Psoas muscle (tissue), 7 donors: ENCODE measurements at regions not wholly inside any gene's neighbourhood (a gene's known extent, or its start where the extent isn't known, plus 50 kb on each side); places are given as distances from the start of the nearest gene placed in this dataset.

Experiments
- ATAC-seq, 4 donors: fragments of 200-7000 bp; cut with Tn5 transposase; one replicate each; pipeline ENCODE4 v1.9.1; 2020; ENCODE audit warnings: moderate library complexity in 3 of 4, mild to moderate bottlenecking in 2 of 4
- DNase-seq, 2 donors: peaks; one replicate each; pipeline ENCODE4 v3.0.0-alpha.2; 2020
- H3K27ac ChIP-seq: fragments of 200-600 bp; one replicate; pipeline ENCODE4 v1.8.0; 2022
- H3K27me3 ChIP-seq, 3 donors: fragments of 200-600 bp in 1 of 3; one replicate each; pipeline versions ENCODE4 v1.6.1 to v1.8.0; 2013 to 2022; ENCODE audit warnings: low read length in 2 of 3, mild to moderate bottlenecking in 2 of 3, moderate library complexity in 1 of 3; ENCODE audit not compliant: insufficient read depth in 3 of 3
- H3K36me3 ChIP-seq, 2 donors: fragments of 200-600 bp in 1 of 2; one replicate each; pipeline versions ENCODE4 v1.6.1 to v1.8.0; 2013 to 2022; ENCODE audit warnings: low read depth in 1 of 2, mild to moderate bottlenecking in 1 of 2, moderate library complexity in 1 of 2; ENCODE audit not compliant: insufficient read depth in 1 of 2
- H3K4me1 ChIP-seq: fragments of 200-600 bp; one replicate; pipeline ENCODE4 v1.8.0; 2022
- H3K4me3 ChIP-seq: fragments of 200-600 bp; one replicate; pipeline ENCODE4 v1.8.0; 2022; ENCODE audit warnings: mild to moderate bottlenecking
- H3K9me3 ChIP-seq: fragments of 200-600 bp; one replicate; pipeline ENCODE4 v1.8.0; 2022
- WGBS, 3 donors: extraction: QIAGEN DNeasy Blood & Tissue Kit; methylation state at CpG; one replicate each; pipeline versions ENCODE4 v1.1.6 to v1.1.7; 2013; 5-methylcytosine and 5-hydroxymethylcytosine counted together
- intact Hi-C, 2 donors: fragments of 100-400 bp; cut with DNase I; formaldehyde crosslinking; loops; one replicate each; pipeline versions ENCODE4 v1.11.0 to v1.14.2; 2022
- TF ChIP-seq, protein P1 (sequence below): fragments of 200-600 bp; IDR thresholded peaks from one replicate; pipeline ENCODE4 v1.8.0; 2022; ENCODE audit warnings: antibody characterized with exemption
- donor health status: healthy with polysubstance abuse.
- donor health status: DM: no; HTN: no; CAD: no; lungs with moderate emphysema.
- donor health status: Bipolar disorder and iron deficiency.
- donor health status: healthy.
- donor health status: DM: yes; HTN: yes; CAD: no.
- donor health status: DM: no; HTN: no; CAD: no.
- donor health status: DM: yes; HTN: yes; CAD: no.

DNA sequence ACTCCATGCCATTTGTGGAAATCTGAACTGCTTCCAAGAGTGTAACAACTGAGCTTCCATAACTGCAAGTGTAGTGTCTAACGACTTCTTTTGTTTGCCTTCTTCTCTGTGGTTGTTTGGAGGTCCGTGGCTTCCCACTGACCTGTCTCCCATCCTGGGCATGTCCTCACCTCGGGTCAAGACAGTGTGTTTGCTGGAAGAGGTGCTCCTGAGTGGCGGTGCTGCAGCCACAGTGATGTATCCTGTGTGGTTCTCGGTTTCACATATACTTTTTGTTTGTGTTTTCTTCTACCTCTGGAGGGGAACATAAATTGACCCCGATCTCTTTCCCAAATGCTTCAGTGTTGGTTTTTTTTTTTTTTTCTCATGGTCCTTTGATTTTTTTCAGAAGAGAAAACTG, 84.7 kb upstream of the NPVF start:
- WGBS, 3 donors = 78 to 86% (median 79%) methylated on average over 6 of the region's 6 CpGs
- DNase-seq (no peak), ATAC-seq (no peak)
- Histone ChIP-seq H3K4me3 (no peak overlapping the region), H3K36me3 (no peaks in the 10 kb centered on the region), H3K27ac (no peak overlapping the region), H3K4me1 (no peaks in the 10 kb centered on the region), H3K9me3 (no peaks in the 10 kb centered on the region), H3K27me3 (no peaks in the 10 kb centered on the region)
- intact Hi-C loops = loop anchor here in 1 of 2 donors (10.0 kb wide), 1 partner anchor 192 kb away; no protein-coding TSS in a partner anchor
- TF ChIP-seq, protein P1, sequence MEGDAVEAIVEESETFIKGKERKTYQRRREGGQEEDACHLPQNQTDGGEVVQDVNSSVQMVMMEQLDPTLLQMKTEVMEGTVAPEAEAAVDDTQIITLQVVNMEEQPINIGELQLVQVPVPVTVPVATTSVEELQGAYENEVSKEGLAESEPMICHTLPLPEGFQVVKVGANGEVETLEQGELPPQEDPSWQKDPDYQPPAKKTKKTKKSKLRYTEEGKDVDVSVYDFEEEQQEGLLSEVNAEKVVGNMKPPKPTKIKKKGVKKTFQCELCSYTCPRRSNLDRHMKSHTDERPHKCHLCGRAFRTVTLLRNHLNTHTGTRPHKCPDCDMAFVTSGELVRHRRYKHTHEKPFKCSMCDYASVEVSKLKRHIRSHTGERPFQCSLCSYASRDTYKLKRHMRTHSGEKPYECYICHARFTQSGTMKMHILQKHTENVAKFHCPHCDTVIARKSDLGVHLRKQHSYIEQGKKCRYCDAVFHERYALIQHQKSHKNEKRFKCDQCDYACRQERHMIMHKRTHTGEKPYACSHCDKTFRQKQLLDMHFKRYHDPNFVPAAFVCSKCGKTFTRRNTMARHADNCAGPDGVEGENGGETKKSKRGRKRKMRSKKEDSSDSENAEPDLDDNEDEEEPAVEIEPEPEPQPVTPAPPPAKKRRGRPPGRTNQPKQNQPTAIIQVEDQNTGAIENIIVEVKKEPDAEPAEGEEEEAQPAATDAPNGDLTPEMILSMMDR = no peak

DNA sequence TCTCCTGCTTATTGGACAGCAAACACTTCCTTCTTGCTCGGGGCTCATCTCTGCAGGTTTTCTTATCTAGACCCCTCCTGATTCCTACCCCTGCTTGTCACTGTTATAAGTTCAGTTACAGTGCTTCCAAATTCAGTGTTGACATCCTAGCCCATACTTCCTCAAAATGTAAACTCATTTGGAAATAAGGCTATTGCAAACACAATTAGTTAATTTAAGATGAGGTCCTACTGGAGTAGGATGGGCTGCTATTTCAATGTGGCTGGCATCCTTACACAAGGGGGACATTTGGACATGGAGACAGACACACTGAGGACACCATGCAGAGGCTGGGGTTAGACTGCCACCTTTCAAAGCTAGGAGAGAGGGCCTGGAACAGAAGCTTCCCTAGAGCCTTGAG, 85.2 kb upstream of the NPVF start:
- H3K4me1 ChIP-seq = no peaks in the 10 kb centered on the region
- H3K9me3 ChIP-seq = no peaks in the 10 kb centered on the region
- DNase-seq = no peak
- no peak overlapping the region for H3K4me3 ChIP-seq
- ATAC-seq = no peak
- 88 to 91% (median 91%) methylated on average over 1 of the region's 1 CpG for WGBS, 3 donors
- H3K27me3 ChIP-seq = no peaks in the 10 kb centered on the region
- no peaks in the 10 kb centered on the region for H3K36me3 ChIP-seq
- no peak overlapping the region for H3K27ac ChIP-seq
- TF ChIP-seq, protein P1 = no peak
- intact Hi-C loops = loop anchor here in 1 of 2 donors (10.0 kb wide), 1 partner anchor 191 kb away; no protein-coding TSS in a partner anchor

DNA sequence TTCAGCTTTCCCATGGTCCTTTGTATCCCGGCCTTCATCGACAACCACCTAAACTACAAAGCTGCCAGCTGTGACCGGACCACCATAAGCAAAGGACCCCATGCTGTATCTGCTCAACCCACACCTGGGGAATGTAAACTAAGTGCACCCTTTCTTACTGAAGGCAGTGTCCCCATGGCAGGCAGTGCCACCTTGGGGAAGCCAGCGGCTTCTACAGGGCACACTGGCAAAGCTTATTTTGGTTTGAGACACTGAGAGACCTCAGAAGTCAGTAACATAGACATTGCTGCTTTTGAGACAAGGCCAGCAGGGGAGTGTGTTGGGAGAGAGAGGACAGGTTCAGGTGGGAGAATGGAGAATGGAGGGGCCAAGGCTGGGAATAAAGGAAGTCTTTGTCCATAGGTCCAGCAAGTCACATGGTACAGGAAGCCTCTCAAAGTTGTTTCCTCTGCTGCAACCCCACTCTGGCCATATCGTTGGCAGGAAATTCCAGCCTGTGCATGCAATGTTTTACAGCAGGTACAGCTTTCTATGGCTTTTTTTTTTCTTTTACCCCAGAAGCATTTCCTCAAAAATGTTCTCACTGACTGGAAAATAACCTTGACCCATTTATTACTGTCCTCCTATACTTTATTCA, 85.9 kb upstream of the NPVF start:
- Histone ChIP-seq H3K36me3 (no peaks in the 10 kb centered on the region), H3K27ac (no peak overlapping the region), H3K27me3 (no peaks in the 10 kb centered on the region), H3K4me1 (no peaks in the 10 kb centered on the region), H3K9me3 (no peaks in the 10 kb centered on the region), H3K4me3 (no peak overlapping the region)
- no peak for DNase-seq
- ATAC-seq = no peak
- TF ChIP-seq, protein P1 = no peak
- intact Hi-C loops = loop anchor here in 1 of 2 donors (10.0 kb wide), 1 partner anchor 191 kb away; no protein-coding TSS in a partner anchor
- 80 to 84% (median 80%) methylated on average over 5 of the region's 5 CpGs for whole genome bisulfite sequencing, 3 donors

DNA sequence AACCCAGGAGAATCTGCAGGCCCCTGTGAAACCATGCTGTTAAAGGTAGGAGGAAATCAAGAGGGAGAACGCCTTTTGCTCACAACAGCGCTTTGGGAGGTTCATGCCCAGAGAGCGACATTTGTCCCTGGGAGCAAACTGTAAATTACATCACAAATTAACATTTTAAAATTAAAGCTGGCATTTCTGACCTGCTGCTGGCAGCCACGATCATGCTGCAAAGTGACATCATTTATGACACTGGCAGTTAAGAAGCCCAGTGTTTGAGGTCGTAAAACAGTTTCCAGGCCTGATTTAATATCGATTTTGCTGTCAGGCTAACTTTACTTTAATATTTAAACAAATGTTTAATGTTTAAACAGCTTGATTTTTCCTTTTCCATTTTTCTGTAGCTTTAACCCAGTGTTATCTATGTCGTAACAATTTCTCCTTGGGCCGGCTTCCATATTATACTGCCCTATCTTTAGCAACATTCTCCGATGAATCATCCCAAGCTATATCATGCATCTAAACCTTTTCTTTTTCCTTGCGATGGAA, 86.5 kb upstream of the NPVF start:
- Histone ChIP-seq H3K4me3 (no peak overlapping the region), H3K36me3 (no peaks in the 10 kb centered on the region), H3K9me3 (no peaks in the 10 kb centered on the region), H3K27ac (no peak overlapping the region), H3K4me1 (no peaks in the 10 kb centered on the region), H3K27me3 (no peaks in the 10 kb centered on the region)
- DNase-seq = no peak
- intact Hi-C loops = loop anchor here in 1 of 2 donors (10.0 kb wide), 1 partner anchor 190 kb away; no protein-coding TSS in a partner anchor
- TF ChIP-seq, protein P1 = no peak
- no peak for ATAC-seq
- WGBS, 3 donors = 86 to 89% (median 87%) methylated on average over 10 of the region's 10 CpGs
